Tibial nerve (tissue), 4 donors: ENCODE measurements at regions not wholly inside any gene's neighbourhood (a gene's known extent, or its start where the extent isn't known, plus 50 kb on each side); places are given as distances from the start of the nearest gene placed in this dataset.

Experiments
- EP300 ChIP-seq, 2 donors: sonication (generic); formaldehyde crosslinking; IDR thresholded peaks; one replicate each; pipeline ENCODE4 v1.6.1; 2017; ENCODE audit warnings: antibody characterized with exemption in 2 of 2, mild to moderate bottlenecking in 1 of 2
- POLR2A ChIP-seq, 2 donors: fragments of 450-650 bp; IDR thresholded peaks; one replicate each; pipeline ENCODE4 v1.6.1; 2017; ENCODE audit warnings: antibody characterized with exemption in 2 of 2, mild to moderate bottlenecking in 2 of 2, moderate library complexity in 2 of 2
- TF ChIP-seq, protein P1 (sequence below), 5 experiments: fragments of 200-600 bp in 3 of 5; fragments of 450-650 bp in 2 of 5; sonication (generic) in 3 of 5; IDR thresholded peaks; one replicate each; pipeline ENCODE4 v1.5.1; 2016 to 2019; ENCODE audit warnings: antibody characterized with exemption in 5 of 5, mild to moderate bottlenecking in 3 of 5, moderate library complexity in 2 of 5

DNA sequence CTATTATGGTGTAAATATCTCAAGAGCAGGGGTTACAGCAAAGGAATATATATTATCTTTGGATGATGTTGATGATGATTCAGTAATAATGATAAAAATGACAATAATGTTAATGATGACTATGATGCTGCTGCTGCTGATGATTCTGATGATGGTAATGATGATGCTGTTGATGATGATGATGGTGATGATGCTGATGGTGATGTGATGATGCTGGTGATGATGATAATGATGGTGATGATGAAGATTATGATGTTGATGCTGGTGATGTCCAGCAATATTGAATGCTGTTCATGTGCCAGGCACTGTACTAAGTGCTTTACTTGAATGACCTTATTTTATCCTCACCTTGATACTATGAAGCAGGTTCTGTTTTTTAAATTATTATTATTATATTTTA is 226.0 kb upstream of the ANKH start:
- TF ChIP-seq POLR2A (IDR thresholded peaks at IDR 0.05) (no peak), EP300 (IDR thresholded peaks at IDR 0.05) (no peak)
- TF ChIP-seq, protein P1, sequence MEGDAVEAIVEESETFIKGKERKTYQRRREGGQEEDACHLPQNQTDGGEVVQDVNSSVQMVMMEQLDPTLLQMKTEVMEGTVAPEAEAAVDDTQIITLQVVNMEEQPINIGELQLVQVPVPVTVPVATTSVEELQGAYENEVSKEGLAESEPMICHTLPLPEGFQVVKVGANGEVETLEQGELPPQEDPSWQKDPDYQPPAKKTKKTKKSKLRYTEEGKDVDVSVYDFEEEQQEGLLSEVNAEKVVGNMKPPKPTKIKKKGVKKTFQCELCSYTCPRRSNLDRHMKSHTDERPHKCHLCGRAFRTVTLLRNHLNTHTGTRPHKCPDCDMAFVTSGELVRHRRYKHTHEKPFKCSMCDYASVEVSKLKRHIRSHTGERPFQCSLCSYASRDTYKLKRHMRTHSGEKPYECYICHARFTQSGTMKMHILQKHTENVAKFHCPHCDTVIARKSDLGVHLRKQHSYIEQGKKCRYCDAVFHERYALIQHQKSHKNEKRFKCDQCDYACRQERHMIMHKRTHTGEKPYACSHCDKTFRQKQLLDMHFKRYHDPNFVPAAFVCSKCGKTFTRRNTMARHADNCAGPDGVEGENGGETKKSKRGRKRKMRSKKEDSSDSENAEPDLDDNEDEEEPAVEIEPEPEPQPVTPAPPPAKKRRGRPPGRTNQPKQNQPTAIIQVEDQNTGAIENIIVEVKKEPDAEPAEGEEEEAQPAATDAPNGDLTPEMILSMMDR (IDR thresholded peaks at IDR 0.05) = no peak
